Left ventricle myocardium superior (tissue), 1 donor: ENCODE measurements at regions not wholly inside any gene's neighbourhood (a gene's known extent, or its start where the extent isn't known, plus 50 kb on each side); places are given as distances from the start of the nearest gene placed in this dataset.
"Not testable (repeated sequence)": the region's sequence is repeated elsewhere in the genome, so short reads cannot be mapped to it uniquely, and the experiment has no call there.

ENCODE experiments used
- ATAC-seq: fragments of 200-7000 bp; cut with Tn5 transposase; one replicate; pipeline ENCODE4 v1.9.1; 2020; ENCODE audit warnings: mild to moderate bottlenecking, moderate library complexity
- DNase-seq: peaks from one replicate; pipeline ENCODE4 v3.0.0-alpha.2; 2020
- intact Hi-C: fragments of 100-400 bp; cut with micrococcal nuclease; formaldehyde crosslinking; loops from one replicate; pipeline ENCODE4 v1.11.0; 2022
- donor health status: DM: no; HTN: yes; CAD: no; lungs with severe emphysema.

DNA sequence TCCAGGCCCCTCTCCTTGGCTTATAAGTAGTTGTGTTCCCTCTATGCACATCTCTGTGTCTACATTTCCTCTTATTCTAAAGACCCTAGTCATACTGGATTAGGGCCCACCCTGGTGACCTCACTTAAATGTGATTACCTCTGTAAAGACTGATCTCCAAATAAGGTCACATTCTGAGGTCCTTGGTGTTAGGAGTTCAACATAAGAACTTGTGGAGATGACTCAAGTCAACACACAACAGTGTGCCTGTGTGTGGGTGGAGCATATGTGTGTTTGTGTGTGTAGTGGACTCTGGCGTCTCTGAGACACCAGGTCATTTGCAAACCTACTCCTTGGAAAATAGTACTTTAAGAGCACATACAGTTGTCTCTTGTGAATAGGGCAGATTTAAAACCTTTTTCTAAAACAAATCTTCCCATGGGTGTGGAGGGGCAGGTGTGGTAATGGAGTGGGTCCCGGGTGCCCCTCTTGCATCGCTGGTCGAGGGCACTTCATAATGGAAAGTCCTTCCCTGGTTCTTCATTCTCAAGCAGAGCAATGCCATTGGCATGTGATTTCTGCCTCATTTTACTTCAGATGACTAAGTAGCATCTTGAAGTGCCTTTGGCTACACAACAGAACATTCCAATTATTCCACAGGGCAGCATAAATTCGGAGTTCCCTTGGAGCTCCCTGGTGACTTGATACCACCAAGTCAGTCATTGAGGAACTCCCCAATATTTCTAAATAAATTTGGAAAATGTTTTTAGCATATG, 84.4 kb downstream of the C9orf152 start:
- DNase-seq, result no peak
- no peak for ATAC-seq
- intact Hi-C loops, result no loop called here

DNA sequence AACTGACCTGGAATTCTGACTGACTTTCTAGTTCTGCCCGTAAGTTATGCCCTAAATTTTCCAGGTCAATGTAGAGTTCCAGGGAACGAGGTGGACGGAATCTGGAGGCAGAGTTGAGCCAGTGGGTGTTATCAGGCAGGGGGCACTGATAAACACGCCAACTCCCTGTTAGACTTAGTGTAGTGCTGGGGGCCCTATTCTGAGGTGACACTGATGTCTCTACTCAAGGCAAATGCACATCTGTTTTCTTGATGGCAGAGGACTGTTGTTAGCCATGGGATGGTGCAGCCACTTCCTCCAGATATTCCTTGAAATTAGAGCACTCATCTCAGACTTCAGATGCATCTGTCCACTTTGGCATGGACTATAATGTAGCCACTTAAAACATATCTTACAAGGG, 83.5 kb downstream of the C9orf152 start:
- intact Hi-C loops, result no loop called here
- no peak for DNase-seq
- ATAC-seq, result no peak

DNA sequence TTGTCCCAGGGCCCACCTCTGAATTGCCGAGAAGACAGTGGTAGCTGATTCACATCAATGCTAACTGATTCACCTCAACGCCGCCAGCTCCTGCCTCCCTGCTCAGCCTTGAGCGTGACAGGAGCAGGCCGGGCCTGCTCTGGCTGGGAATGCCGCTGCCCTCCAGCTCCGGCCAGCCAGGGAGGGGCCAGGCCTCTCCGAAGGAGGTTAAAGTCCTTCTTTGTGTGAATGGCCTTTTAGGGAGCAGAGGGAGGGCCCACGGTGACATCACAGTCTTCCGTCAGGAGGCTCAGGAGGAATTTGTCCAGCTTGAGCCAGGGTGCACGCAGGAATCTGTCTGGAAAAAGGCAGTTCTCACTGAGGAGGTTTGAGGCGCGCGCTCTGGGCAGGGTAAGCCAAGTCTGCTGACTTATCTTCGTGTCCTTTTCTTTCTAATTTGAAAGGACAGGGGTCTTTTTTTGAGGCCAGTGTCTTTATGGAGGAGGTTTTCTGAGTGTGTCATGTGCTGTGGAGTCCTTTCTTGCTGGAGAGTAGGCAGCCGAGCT, 82.7 kb downstream of the C9orf152 start:
- peak; percentile 83 for ATAC-seq
- intact Hi-C loops, result no loop called here

DNA sequence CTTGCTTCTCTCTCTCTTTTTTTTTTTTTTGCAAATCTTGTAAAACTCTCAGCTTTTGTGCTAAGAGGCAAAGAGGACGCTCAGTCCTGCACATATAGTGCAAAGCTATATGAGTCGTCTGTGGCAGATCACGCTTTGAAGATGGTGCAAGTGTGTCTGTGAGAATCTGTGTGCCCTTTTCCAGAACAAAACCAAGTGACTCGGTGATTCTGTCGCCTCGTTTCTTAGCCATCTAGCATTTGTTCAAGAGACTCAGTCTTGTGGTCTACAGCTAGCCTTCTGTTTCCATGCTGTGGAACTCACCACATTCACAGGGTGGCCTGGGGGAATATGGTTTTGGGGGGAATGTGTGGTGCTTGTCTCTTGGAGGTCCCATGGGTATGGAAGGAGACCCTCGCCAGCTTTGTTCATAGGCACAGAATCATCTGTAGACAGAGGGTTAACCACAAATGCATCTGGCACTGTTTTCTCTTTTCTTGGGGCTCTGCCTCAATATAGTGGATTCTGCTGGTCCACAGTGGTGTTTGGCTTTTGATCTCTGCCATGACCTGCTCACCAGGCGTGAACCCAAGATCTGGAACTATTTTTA, 82.1 kb downstream of the C9orf152 start:
- intact Hi-C loops, result no loop called here

More for the DNA sequence above, 82.7 kb downstream of the C9orf152 start:
- DNase-seq, result peak; percentile 89

DNA sequence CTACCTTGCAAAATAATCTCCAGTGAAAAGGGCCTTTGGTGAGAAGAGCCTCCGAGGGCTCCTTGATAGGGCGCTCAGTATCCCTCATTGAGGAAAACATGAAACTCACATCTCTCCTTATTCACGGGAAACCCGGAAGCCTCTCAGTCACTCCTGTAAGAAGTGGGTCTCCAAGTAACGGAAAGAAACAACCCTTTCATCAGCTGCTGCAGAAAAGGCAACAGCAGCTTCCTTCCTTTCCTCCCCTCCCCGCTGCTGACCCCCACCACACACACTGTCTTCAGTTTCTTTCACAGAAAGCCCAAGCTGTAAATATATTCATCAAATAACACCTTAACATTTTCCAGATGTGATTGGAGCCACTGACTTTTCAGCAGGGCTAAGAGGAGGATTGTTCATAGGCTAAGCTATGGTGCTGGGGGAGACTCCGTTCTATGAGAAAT, 81.4 kb downstream of the C9orf152 start:
- intact Hi-C loops, result no loop called here

More for the DNA sequence above, 82.1 kb downstream of the C9orf152 start:
- DNase-seq (no peak), ATAC-seq (no peak)

DNA sequence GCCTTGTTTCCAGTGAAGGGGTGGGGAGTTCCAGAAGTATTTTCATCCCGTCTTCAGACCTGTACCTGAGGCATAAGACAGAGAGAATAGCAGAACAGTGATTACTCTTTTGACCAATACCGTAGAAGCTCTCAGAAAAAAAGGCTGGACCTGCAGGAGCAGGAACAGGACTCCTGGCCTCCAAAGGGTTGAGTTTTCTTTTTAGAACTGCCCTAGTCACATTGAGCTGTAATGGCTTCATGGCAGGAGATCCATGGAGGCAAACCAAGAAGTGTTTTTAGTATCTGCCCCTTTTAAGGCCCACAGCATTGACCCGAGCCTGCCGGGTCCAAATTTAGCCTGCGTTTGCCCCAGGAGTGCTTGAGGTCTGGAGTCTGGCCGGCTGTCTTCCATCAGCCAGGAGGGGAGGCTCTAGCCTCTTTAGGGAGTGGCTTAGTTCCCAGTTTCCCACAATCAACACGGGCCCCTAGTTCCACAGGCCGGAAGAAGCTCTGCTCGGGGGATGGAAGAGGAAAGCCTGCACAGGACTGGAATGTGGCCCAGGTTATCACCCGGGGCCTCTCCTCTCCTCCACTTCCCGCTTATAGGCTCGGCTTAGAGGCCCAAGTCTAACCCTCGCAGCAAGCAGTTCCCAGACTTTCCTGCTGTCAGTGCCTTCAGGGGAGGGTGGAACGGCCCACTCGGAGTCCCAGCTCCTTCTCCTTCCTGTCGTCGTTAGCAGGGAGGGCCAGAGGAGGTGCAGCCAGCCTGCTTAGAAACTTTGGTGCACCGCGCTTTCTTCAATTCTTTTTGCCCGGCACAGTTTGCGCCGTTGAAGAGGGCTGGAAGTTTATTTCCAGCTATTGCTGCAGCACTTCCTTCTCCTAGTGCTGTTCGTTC, 80.7 kb downstream of the C9orf152 start:
- DNase-seq (peak; percentile 88), ATAC-seq (peak; percentile 86)
- intact Hi-C loops, result no loop called here

More for the DNA sequence above, 81.4 kb downstream of the C9orf152 start:
- ATAC-seq (no peak), DNase-seq (no peak)

DNA sequence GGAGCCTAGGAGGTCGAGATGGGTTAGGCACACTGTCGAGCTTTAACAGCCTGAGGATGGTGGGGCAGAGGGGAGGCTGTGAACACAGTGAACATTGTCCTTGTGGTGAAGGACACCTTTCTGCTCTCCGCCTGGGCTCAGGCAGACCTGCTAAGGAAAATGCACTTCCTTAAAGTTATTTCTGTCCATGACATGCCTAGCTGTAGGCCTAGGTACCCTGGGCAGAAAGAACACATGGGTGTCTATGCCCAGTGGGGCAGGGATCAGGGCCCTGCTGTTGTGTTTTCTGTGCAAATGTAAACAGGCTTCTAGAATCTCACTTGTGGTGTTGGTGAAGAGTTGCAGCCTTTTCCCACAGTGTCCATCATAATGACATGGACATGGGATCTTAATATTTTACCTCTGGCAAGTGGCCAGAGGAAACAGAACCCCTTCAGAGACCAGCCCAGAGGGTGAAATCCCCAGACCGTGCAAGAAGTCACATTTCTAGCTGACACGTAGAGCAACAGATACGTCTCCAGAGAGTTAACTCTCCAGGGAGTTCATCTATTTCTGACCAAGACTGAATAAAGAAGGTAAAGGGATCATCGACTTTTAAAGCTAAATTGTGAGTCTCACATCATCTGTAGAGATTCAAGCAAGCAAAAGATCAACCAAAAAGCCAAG, 79.2 kb downstream of the C9orf152 start:
- intact Hi-C loops, result no loop called here
- ATAC-seq, result peak; percentile 1
- no peak for DNase-seq

DNA sequence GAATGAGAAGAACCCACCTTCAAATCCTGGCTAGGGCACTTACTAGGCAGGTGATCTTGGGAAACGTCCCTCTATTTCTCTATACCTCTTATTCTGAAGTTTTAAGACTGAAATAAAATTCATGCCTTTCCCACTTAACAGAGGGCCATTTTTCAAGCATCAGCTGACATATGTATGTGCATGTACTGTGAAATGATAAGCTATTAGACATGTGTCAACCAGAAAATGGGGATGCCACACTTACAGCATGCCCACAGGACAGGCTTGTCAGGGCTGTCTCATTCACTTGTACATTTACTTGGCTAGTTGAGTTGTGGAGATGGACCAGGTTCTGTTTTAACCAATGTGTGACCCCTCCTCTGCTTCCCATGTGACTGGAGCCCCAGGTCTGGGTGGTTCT, 78.5 kb downstream of the C9orf152 start:
- DNase-seq (no peak), ATAC-seq (no peak)
- intact Hi-C loops, result no loop called here

DNA sequence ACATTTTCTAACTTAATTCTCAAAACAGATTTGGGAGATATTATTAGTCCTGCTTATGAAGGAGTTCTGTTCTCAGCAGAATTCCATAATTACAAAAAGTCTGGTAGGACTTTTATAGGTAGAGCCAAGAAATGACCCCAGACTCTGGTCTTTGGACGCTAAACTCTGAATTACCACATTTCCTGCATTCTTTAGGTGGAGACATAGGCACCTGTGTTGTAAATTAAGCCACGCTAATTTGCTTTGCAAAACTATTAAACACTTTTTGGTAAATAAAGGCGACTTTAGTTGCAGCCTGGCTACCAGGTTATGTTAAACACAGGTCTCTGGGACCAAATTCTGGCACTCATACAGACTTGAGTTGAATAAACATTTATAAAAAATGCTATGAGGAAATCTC, 77.7 kb downstream of the C9orf152 start:
- intact Hi-C loops, result no loop called here
- ATAC-seq (no peak), DNase-seq (no peak)

DNA sequence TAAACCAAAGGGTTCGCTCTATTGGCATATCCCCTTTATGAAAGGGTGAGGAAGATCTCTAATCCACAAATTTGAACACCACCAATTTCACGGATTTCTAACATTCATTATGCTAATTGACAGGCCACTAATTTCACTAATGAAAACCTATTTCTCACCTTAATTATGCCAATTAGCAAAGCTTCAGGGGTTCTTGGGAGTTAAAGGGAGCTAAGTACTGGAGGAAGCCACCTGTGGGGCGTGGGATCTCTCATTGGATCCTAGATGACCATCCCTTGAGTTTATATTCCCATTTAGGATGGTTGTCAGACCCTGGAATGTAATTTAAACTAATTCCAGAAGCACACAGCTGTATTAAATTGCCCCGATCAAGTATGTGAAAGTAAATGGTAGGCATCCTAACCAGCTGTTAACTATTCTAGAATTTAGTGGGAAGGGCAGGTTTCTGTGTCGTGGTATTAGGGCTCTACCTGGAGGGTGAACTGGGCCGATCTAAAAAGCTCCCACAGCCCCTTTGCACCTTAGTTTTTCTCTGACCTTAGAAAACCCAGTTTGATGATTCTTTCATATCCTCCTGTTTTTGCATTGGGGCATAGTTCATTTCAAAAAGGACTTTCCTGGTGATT, 77.1 kb downstream of the C9orf152 start:
- ATAC-seq (no peak), DNase-seq (no peak)
- intact Hi-C loops, result no loop called here

DNA sequence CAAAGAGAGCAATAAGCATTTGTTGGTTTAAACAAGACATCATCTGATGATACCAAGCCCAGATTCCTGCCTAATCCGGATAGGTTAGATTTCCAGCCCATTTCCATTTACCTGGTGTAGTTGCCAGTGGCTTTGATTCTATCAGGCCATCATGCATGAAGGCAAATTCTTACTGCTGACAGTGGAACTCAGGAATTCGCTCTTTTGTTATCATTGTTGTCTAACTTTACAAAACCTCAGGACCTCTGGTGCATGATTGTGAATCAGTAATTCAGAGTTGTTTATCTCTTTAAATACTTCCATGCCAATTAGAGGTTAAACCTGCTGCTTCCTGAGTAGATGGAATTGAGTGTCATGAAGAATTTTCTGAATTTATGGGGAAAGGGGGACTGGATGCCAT, 76.5 kb downstream of the C9orf152 start:
- intact Hi-C loops, result no loop called here
- ATAC-seq, result no peak
- no peak for DNase-seq

DNA sequence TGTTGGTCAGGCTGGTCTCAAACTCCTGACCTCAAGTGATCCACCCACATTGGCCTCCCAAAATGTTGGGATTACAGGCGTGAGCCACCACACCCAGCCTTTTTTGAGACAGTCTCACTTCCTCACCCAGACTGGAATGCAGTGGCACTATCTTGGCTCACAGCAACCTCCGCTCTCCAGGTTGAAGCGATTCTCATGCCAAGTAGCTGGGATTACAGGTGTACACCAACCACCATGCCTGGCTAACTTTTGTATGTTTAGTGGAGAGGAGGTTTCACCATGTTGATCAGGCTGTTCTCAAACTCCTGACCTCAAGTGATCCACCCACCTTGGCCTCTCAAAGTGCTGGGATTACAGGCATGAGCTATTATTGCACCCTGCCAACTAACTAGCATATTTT, 75.4 kb downstream of the C9orf152 start:
- intact Hi-C loops, DNase-seq, ATAC-seq: not testable (repeated sequence)

DNA sequence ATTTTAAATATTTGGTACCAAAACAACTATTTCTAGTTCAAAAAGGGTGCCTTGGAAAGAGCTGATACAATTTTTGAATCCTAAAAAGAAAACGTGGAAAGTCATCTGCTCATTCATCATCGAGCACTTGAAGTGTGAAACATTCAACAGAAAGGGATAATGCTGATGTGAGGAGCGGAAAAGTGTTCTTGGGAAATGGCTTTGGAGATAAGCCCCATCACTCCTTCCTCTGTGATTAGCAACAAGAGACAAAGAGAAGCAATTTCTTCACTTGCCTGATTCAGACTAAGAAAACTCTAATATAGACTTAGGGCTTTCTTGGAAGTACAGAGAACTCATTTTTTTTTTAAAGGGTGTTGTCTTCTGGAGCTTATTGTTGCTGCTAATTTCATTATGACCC, 74.9 kb downstream of the C9orf152 start:
- intact Hi-C loops, result no loop called here
- DNase-seq (no peak), ATAC-seq (no peak)

DNA sequence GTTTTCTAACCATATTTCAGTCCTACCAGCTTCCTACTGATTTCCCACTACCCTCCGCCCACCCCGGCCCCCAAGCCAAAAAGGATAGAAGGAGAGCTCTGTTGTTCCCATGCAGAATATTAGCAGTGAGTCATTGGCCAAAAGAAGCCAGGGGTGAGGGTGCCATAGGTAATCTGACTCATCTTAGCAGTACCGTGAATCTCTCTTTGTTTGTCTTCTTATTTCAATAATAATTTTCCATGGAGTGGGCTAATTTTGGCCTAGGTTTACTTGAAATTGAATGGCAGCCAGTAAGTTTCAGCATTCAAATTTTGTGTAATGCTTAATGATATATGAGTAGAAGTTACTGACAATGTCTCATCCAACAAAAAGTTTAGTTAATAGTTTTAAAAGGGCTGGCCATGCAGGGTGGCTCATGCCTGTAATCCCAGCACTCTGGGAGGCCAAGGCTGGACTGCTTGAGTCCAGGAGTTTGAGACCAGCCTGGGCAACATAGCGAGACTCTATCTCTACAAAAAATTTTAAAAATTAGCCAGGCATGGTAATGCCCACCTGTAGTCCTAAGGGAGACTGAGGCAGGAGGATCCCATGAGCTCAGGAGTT, 74.2 kb downstream of the C9orf152 start:
- intact Hi-C loops, result no loop called here
- DNase-seq, result no peak
- no peak for ATAC-seq

DNA sequence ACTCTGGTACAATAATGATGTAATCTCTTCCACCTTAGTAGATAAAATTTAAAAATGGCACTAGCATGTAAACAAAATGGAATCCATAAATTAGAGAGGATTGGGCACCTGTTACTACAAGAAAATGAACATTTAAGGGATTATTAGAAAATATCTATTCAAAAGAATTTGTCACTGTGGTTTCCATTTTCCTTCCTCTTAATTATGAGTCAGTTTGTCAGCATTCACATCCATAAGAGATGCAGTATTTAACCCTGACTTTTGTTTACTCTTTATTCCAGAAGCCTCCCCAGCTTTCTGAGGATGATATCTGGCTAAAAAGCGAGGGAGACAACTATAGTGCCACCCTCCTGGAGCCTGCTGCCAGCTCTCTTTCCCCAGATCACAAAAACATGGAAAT, 72.1 kb downstream of the C9orf152 start:
- intact Hi-C loops, result no loop called here
- ATAC-seq (no peak), DNase-seq (no peak)

DNA sequence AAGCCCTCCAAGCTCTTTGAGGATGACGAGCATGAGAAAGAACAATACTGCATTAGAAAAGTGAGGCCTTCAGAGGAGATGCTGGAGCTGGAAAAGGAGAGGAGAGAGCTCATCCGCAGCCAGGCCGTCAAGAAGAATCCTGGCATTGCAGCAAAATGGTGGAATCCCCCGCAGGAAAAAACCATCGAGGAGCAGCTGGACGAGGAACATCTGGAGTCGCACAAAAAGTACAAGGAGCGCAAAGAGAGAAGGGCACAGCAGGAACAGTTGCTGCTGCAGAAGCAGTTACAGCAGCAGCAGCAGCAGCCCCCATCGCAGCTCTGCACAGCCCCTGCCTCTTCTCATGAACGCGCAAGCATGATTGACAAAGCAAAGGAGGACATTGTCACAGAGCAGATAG, 71.2 kb downstream of the C9orf152 start:
- DNase-seq, result no peak
- peak; percentile 6 for ATAC-seq
- intact Hi-C loops, result no loop called here

DNA sequence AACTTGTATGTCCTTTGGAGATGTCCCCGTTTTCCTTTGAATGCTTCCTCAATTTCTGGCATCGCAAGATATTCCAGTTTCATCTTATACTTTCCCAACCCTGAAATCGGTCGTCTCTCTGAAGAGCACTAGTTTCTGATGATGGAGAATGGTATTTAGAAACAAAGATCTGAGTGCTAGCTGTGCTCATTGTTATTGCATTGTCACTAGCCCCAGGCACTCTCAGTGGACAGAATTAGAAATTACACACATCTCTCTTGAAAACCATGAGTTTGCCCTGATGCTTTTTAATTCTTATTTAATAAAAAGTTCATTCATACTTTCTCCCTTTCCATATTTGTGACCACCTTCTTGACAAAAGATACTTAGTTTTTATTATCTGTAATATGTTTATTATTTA, 67.7 kb downstream of the C9orf152 start:
- intact Hi-C loops, result loop anchor here (10.0 kb wide), 1 partner anchor 65 kb away; no protein-coding TSS in a partner anchor

DNA sequence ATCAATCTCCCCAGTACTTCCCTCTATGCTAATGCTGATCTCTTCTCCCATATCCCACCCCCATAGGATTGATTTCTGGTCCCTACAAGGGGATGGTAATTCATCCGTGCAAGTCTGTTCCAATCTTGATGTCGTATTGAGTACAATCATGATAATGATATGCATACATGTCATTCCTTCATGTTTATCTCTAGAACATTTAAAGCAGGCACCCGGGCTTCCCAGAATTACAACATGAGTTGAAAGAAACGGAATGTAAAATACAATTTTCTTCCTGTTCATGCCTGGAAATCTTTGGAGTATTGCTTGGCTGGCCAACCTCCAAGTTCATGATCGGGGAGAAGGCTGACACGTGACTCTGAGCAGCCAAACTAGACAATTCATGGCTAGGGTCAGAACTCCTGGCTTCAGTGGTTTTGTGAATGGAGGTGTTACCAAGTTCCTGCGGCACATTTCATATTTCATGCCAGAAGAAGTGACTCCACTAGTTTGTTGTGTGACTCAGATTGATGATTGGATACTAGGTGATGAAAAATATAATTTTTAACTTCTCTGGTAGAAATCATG, 66.6 kb downstream of the C9orf152 start:
- DNase-seq, result no peak
- intact Hi-C loops, result loop anchor here (10.0 kb wide), 1 partner anchor 67 kb away; no protein-coding TSS in a partner anchor
- ATAC-seq, result peak; percentile 38

More for the DNA sequence above, 67.7 kb downstream of the C9orf152 start:
- no peak for DNase-seq
- ATAC-seq, result no peak
